Limb (tissue), 2 donors: ENCODE measurements at regions not wholly inside any gene's neighbourhood (a gene's known extent, or its start where the extent isn't known, plus 50 kb on each side); places are given as distances from the start of the nearest gene placed in this dataset.

Source experiments
- DNase-seq, 2 donors: peaks; one replicate each; pipeline ENCODE4 v3.0.0-alpha.2; 2016; ENCODE audit errors: extremely low spot score in 2 of 2

GRCh38 chr12:59240048-59240447, 319.7 kb upstream of the LRIG3 start:
- DNase-seq, result no peak

GRCh38 chr12:59234391-59234790, 314.1 kb upstream of the LRIG3 start:
- DNase-seq, result no peak

- no peak for DNase-seq
These were observed 310.0 kb upstream of the LRIG3 start for GRCh38 chr12:59230334-59230733.

- DNase-seq, result no peak
These were observed 298.8 kb upstream of the LRIG3 start for GRCh38 chr12:59219148-59219547.

- no peak for DNase-seq
These were observed 276.7 kb upstream of the LRIG3 start for GRCh38 chr12:59196989-59197388.

- no peak for DNase-seq
These were observed 274.5 kb upstream of the LRIG3 start for GRCh38 chr12:59194794-59195193.

- DNase-seq, result no peak
These were observed 273.3 kb upstream of the LRIG3 start for GRCh38 chr12:59193476-59194050.

- no peak for DNase-seq
These were observed 271.1 kb upstream of the LRIG3 start for GRCh38 chr12:59191372-59191771.

- no peak for DNase-seq
These were observed 266.1 kb upstream of the LRIG3 start for GRCh38 chr12:59186451-59186850.

- DNase-seq, result no peak
These were observed 265.0 kb upstream of the LRIG3 start for GRCh38 chr12:59185295-59185694.

GRCh38 chr12:59182658-59183455, 262.6 kb upstream of the LRIG3 start:
- no peak for DNase-seq

- DNase-seq, result no peak
These were observed 261.9 kb upstream of the LRIG3 start for GRCh38 chr12:59182191-59182590.

GRCh38 chr12:59181196-59181777, 261.0 kb upstream of the LRIG3 start:
- DNase-seq, result no peak

- DNase-seq, result no peak
These were observed 258.9 kb upstream of the LRIG3 start for GRCh38 chr12:59179231-59179630.

- no peak for DNase-seq
These were observed 253.4 kb upstream of the LRIG3 start for GRCh38 chr12:59173695-59174094.

- DNase-seq, result no peak
These were observed 248.3 kb upstream of the LRIG3 start for GRCh38 chr12:59168647-59169046.

GRCh38 chr12:59166457-59166856, 246.2 kb upstream of the LRIG3 start:
- DNase-seq, result no peak

- DNase-seq, result peak in 1 of 2 donors; percentile 70
These were observed 244.9 kb upstream of the LRIG3 start for GRCh38 chr12:59164991-59165718.

GRCh38 chr12:59164226-59164625, 243.9 kb upstream of the LRIG3 start:
- no peak for DNase-seq

- no peak for DNase-seq
These were observed 238.4 kb upstream of the LRIG3 start for GRCh38 chr12:59158681-59159080.

GRCh38 chr12:59158066-59158465, 237.8 kb upstream of the LRIG3 start:
- DNase-seq, result no peak

GRCh38 chr12:59155448-59155847, 235.1 kb upstream of the LRIG3 start:
- DNase-seq, result no peak
